Neural crest cell (in vitro differentiated cells): ENCODE measurements at regions not wholly inside any gene's neighbourhood (a gene's known extent, or its start where the extent isn't known, plus 50 kb on each side); places are given as distances from the start of the nearest gene placed in this dataset.
"Not testable (repeated sequence)": the region's sequence is repeated elsewhere in the genome, so short reads cannot be mapped to it uniquely, and the experiment has no call there.

Source experiments
- DNase-seq: peaks from one replicate; pipeline ENCODE4 v3.0.0; 2021; ENCODE audit warnings: low read depth, mixed read lengths, low spot score
- H3K27ac Mint-ChIP-seq: one replicate; pipeline ENCODE4 v1.8.0; 2021; ENCODE audit warnings: mild to moderate bottlenecking, mixed read lengths; ENCODE audit not compliant: unreplicated experiment
- H3K27me3 Mint-ChIP-seq: 2 replicates; pipeline ENCODE4 v1.8.0; 2021; ENCODE audit warnings: low read depth, mild to moderate bottlenecking, mixed read lengths
- H3K36me3 Mint-ChIP-seq: 2 replicates; pipeline ENCODE4 v1.8.0; 2021; ENCODE audit warnings: low read depth, mild to moderate bottlenecking, mixed read lengths
- H3K4me1 Mint-ChIP-seq: 2 replicates; pipeline ENCODE4 v1.8.0; 2021; ENCODE audit warnings: mixed read lengths
- H3K4me3 Mint-ChIP-seq: one replicate; pipeline ENCODE4 v1.8.0; 2021; ENCODE audit warnings: mild to moderate bottlenecking, mixed read lengths
- H3K9me3 Mint-ChIP-seq: 2 replicates; pipeline ENCODE4 v1.8.0; 2021; ENCODE audit warnings: mixed read lengths
- TF ChIP-seq, protein P1 (sequence below): fragments of 200-600 bp; sonication (generic); conservative IDR thresholded peaks from 2 replicates; pipeline ENCODE4 v1.5.0; 2021; ENCODE audit warnings: antibody characterized with exemption, mild to moderate bottlenecking

DNA sequence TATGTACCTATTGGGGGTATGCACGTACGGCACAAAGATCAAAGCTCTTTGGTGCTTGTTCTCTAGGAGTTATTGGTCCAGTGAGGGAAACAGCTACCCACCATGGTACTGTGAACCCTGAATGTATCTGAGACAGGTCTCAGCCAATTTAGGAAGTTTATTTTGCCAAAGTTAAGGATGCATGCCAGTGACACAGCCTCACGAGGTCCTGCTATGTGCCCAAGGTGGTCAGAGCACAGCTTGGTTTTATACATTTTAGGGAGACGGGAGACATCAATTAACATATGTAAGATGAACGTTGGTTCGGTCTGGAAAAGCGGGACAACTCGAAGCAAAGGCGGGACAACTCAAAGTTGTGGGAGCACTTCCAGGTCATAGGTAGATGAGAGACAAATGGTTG, 75.8 kb downstream of the SOWAHC start:
- Mint-ChIP-seq H3K4me1 (peaks cover 20% of the 10 kb centered on the region), H3K27ac (no peak overlapping the region)
- TF ChIP-seq, protein P1, sequence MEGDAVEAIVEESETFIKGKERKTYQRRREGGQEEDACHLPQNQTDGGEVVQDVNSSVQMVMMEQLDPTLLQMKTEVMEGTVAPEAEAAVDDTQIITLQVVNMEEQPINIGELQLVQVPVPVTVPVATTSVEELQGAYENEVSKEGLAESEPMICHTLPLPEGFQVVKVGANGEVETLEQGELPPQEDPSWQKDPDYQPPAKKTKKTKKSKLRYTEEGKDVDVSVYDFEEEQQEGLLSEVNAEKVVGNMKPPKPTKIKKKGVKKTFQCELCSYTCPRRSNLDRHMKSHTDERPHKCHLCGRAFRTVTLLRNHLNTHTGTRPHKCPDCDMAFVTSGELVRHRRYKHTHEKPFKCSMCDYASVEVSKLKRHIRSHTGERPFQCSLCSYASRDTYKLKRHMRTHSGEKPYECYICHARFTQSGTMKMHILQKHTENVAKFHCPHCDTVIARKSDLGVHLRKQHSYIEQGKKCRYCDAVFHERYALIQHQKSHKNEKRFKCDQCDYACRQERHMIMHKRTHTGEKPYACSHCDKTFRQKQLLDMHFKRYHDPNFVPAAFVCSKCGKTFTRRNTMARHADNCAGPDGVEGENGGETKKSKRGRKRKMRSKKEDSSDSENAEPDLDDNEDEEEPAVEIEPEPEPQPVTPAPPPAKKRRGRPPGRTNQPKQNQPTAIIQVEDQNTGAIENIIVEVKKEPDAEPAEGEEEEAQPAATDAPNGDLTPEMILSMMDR, result no peak

DNA sequence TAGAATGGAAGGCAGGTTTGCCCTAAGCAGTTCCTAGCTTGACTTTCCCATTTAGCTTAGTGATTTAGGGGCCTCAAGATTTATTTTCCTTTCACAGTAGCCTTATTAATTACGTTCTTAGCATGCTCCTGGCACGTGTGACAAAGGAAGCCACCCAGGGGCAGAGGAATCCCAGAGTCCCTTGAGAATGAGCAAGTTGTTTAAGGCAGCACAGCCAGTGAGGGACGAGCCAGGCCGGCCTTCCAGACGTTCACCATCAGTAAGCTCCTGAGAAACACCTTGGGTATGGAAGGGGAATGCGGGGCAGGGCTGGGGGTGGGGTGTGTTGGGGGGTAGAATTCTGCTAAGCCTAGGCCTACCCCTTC, 76.3 kb downstream of the SOWAHC start:
- H3K36me3 Mint-ChIP-seq, result no peaks in the 10 kb centered on the region
- DNase-seq, result no peak
- TF ChIP-seq, protein P1, result no peak
- H3K27ac Mint-ChIP-seq, result no peak overlapping the region
- no peaks in the 10 kb centered on the region for H3K27me3 Mint-ChIP-seq
- no peak overlapping the region for H3K4me3 Mint-ChIP-seq
- H3K4me1 Mint-ChIP-seq, result peaks cover 19% of the 10 kb centered on the region
- H3K9me3 Mint-ChIP-seq, result no peaks in the 10 kb centered on the region

More for the DNA sequence above, 75.8 kb downstream of the SOWAHC start:
- Mint-ChIP-seq H3K9me3 (no peaks in the 10 kb centered on the region), H3K27me3 (no peaks in the 10 kb centered on the region), H3K36me3 (no peaks in the 10 kb centered on the region), H3K4me3 (no peak overlapping the region)
- no peak for DNase-seq

DNA sequence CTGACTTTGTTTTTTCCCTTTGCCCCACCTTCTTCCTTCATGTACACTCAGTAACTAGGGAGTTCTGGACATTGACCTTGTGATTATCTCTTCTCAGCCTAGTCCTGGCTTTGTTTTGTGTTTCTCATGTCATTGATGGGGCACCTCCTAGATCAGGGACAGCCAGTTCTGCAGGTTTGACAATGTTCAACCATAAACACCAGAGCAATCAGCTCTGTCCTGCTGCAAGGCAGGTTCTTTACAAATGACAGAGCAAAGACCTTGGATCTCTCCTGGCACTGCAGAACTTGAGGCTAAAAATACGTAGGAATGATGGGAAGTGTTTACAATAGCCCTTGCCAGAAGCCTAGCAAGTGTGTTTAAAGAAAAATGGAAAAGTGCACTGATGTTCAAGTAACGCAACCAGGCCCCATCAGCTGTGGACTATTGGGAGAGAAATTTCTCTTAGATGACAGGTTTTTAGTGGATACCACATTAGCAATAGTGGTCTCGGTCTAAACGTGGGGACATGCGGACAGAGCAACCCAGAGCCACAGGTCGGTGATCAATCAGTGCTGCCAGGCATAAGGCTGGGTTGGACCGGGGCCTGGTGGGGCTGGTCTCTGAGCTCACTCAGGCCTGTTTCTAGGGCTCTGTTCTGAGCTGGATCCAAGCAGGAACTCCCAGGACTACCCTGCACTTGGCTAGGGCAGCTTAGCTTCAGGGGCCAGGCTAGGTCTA, 76.8 kb downstream of the SOWAHC start:
- no peak overlapping the region for H3K4me3 Mint-ChIP-seq
- no peak overlapping the region for H3K27ac Mint-ChIP-seq

DNA sequence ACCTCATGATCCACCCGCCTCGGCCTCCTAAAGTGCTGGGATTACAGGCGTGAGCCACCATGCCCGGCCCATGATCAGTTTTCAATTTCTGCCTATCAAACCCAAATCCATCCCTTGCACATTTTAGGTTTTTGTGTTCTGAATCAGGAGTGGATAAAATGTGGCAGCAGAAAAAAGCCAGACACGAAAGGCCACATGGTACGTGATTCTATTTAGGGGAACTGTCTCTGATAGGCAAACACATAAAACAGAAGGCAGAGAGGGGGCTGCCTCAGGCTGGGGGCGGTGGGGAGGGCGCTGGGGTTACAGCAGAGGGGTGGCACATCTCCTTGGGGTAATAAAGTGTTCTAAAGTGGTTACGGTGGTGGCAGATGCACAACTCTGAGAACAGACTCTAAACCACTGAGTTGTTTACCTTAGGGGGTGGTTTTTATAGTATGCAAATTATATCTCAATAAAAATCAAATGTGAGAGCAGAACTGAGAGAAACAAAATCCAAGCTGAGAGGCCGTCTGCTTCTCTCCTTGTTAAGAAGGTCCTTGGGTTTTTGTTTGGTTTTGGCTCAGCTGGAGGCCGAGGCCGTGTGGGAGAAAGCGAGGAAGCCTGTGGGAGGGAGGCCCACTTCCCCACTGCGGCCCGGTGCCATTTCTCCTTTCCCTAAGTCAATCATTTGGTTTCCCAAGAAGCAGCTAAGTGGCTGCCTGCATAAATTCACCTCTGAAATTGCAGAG, 78.0 kb downstream of the SOWAHC start:
- H3K27ac Mint-ChIP-seq, result no peak overlapping the region
- H3K27me3 Mint-ChIP-seq, result no peaks in the 10 kb centered on the region
- no peak overlapping the region for H3K4me3 Mint-ChIP-seq
- peaks cover 8% of the 10 kb centered on the region for H3K4me1 Mint-ChIP-seq
- H3K9me3 Mint-ChIP-seq, result no peaks in the 10 kb centered on the region
- no peaks in the 10 kb centered on the region for H3K36me3 Mint-ChIP-seq
- TF ChIP-seq, protein P1, result no peak
- no peak for DNase-seq

More for the DNA sequence above, 76.8 kb downstream of the SOWAHC start:
- no peak for DNase-seq
- peaks cover 15% of the 10 kb centered on the region for H3K4me1 Mint-ChIP-seq
- no peaks in the 10 kb centered on the region for H3K9me3 Mint-ChIP-seq
- H3K27me3 Mint-ChIP-seq, result no peaks in the 10 kb centered on the region
- no peaks in the 10 kb centered on the region for H3K36me3 Mint-ChIP-seq
- TF ChIP-seq, protein P1, result no peak

DNA sequence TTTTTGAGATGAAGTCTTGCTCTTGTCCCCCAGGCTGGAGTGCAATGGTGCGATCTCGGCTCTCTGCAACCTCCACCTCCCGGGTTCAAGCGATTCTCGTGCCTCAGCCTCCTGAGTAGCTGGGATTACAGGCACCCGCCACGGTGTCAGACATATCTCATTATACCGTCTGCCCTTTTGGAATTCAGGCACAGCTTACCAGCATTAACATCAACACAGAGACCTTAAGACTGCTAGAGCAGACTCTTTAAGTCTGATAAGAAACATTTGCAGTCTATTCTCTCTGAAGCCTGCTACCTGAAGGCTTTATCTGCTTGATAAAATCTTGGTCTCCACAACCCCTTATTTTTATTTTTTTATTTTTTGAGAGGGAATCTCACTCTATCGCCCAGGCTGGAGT, 78.7 kb downstream of the SOWAHC start:
- not testable (repeated sequence) for H3K36me3 Mint-ChIP-seq, H3K4me3 Mint-ChIP-seq, H3K27ac Mint-ChIP-seq, H3K4me1 Mint-ChIP-seq, H3K9me3 Mint-ChIP-seq, DNase-seq, H3K27me3 Mint-ChIP-seq

DNA sequence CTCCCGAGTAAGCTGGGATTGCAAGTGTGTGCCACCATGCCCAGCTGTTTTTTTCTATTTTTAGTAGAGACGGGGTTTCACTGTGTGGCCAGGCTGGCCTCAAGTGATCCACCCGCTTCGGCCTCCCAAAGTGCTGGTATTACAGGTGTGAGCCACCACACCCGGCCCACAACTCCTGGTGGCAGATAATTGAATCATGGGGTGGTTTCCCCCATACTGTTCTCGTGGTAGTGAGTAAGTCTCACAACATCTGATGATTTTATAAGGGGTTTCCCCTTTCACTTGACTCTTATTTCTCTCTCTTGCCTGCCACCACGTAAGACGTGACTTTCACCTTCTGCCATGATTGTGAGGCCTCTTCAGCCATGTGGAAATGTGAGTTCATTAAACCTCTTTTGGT, 79.1 kb downstream of the SOWAHC start:
- not testable (repeated sequence) for H3K4me3 Mint-ChIP-seq, H3K36me3 Mint-ChIP-seq, H3K4me1 Mint-ChIP-seq, H3K27ac Mint-ChIP-seq, DNase-seq, H3K27me3 Mint-ChIP-seq, H3K9me3 Mint-ChIP-seq
